HG03520 (cell line): ENCODE measurements at regions not wholly inside any gene's neighbourhood (a gene's known extent, or its start where the extent isn't known, plus 50 kb on each side); places are given as distances from the start of the nearest gene placed in this dataset.

Source experiments
- ATAC-seq: cut with Tn5 transposase; IDR thresholded peaks from one replicate; pipeline ENCODE4 v1.9.1; 2021; ENCODE audit warnings: mild to moderate bottlenecking, moderate library complexity; ENCODE audit not compliant: unreplicated experiment

GRCh38 chr10:130774871-130775270 is 536.6 kb downstream of the TCERG1L start:
- ATAC-seq, result no peak

GRCh38 chr10:130775311-130775710 is 536.2 kb downstream of the TCERG1L start:
- ATAC-seq, result no peak

- no peak for ATAC-seq
Observed at GRCh38 chr10:130776724-130777123, 534.8 kb downstream of the TCERG1L start.

GRCh38 chr10:130777507-130778165 is 533.9 kb downstream of the TCERG1L start:
- ATAC-seq, result no peak

DNA sequence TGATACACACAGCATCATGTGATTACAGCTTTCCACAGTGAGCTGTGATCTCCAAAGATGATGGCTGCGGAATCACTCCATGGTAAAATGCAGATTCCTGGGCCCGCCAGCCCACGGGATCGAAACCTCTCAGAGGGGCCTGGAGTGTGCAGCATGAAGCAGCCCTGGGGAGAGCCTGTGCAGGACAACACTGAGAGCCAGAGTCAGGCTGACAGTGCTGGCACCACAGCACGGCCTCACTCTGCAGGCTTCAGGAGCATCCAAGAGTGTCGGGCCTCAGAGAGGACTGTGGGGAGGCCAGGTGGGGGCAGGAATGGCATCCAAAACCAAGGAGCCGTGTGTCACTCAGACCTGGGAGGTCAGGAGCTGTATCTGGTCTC is 533.4 kb downstream of the TCERG1L start:
- ATAC-seq, result no peak

DNA sequence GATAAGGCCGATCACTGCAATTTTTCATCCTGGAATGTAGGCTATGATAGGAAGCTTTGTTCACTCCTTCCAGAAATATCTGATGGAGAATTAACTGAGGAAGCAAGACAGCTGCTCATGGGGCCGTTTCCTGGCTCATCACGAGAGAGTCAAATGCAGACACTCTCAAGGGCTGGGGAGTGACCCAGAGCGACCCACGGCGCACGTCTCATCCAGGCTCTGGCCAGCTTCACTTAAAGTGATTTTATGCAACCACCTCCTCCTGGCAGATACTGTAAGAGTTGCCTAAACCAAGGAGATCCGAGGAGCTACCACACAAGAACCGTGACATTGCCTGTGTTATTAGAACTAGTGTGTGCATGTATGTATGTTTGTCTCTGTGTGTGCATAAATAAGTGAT is 530.8 kb downstream of the TCERG1L start:
- no peak for ATAC-seq

GRCh38 chr10:130781206-130781605 is 530.3 kb downstream of the TCERG1L start:
- ATAC-seq, result no peak

DNA sequence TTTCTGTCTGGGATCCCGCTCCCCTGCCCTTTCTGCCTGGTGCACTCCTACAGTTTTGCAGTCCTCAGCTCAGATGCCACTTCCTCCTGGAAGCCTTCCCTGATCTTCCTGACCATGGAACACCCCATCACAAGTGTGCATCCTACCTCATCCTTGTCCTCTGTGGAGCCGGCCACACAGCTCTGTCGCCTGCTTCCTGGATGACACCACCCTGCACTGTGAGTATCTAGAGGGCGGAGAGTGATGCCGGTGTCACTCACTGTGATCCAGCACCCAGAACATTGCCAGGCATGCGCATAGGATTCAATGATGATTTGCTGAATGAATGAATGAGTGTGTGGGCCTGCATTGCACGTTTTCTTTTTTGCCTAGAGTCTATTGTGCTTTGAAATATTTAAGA is 529.9 kb downstream of the TCERG1L start:
- no peak for ATAC-seq

DNA sequence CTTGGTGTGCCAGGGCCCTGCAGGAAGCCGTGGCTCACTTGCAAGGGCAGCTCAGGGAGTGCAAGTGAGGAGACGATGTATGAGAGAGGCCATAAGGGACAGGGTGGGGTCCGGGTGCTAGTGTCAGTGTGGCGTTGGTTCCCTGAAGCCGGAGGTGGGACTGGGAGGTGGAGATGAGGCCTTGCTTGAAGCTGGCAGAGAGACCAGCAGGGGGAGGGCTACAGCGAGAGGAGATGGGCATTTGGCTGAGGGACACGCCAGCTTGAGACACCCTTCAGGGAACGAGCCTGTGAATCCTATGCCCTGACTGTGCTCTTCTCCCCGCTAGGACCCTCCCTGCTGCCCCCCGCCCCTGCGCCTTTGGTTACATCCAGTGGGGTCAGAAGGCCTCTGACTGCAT is 529.1 kb downstream of the TCERG1L start:
- ATAC-seq, result no peak

DNA sequence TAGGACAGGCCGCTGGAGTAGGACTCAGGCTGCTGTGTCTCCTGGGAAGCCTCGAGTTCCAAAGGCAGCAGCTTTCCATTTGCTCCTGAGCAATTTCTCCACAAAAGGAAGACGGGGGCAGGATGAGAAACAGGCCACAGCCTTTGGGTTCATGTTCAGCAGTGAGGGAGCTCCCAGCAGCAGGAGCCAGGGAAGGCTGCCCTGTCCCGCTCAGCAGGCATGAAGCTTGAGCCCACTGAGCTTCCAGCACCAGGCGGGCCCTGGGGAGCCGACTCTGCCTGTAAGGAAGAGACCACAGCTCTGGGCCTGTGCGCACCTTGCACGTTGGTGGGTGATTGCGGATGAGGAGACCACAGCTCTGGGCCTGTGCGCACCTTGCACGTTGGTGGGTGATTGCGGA is 527.2 kb downstream of the TCERG1L start:
- no peak for ATAC-seq

- no peak for ATAC-seq
Observed at GRCh38 chr10:130786365-130786966, 525.1 kb downstream of the TCERG1L start.

DNA sequence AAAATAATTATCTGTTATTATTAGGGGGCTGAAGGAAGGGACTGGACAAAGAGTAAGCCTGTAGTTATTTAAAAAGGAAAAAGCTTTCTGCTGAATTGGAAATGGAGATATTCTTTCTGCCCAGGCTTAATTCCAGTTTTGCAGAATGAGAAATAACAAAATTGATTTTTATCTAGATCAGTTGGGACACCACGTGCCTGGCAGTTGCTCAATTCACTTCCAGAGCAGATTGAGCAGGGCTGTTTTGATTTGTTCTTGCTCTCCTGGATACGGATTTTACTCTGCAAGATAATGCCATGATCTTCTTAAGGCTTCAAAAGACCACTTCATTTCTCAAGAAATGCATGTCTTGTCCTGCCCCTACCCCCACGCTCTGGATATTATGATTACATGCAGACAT is 524.3 kb downstream of the TCERG1L start:
- ATAC-seq, result no peak

DNA sequence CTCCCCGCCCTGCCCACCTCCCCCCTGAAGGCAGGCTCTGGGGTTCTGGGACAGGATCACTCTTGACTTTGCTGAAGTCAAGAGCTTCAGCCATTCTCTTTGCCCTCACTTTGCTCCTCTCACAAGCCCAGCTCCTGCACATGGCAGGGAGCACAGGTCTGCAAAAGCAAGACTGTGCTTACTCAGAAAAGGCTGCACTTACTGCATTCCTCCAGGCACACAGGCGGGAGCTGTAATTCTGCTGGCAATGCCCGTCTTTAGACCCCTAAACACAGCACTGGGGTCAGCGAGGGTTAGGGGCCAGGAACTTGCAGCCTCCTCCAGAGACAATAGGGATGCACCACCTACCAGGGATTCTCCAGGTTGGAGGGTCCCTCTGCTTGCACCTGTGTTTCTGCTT is 523.7 kb downstream of the TCERG1L start:
- no peak for ATAC-seq

GRCh38 chr10:130790339-130790738 is 521.2 kb downstream of the TCERG1L start:
- ATAC-seq, result no peak

DNA sequence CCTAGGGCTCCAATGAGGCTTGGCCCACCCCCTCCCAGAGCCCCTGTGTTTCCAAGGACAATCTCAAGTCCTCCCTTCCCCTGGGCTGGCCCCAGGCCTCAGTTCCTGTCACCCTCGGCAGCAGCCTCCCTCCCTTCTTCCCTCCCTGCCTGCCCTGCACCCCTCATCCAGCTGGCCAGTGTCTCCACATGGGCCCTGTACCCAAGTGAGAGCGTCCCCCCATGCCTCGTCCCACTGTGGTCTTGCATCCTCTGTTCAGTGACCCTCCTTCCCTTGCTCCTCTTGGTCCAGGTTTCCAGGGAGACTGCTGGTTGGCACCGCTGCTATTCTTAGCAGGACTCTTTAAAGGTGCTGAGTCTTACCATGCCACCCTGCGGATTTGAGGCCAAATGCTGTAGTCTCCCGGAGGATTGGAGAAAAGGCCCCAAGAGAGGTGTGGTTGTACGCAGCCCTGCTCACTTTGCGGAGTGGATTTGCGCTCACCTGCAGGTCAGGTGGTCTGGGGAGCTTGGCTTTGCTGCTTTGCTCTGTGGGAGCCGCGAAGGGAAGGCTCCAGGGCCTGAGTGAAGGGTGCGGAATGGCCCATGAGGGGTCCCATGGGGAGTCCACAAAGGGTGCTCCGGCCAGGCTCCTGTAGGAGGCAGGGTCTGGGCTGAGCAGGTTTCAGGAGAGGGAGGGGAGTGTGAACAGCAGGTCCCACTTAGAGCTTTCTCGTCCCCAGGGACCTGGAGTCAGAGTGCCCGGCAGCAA is 519.2 kb downstream of the TCERG1L start:
- ATAC-seq, result no peak

DNA sequence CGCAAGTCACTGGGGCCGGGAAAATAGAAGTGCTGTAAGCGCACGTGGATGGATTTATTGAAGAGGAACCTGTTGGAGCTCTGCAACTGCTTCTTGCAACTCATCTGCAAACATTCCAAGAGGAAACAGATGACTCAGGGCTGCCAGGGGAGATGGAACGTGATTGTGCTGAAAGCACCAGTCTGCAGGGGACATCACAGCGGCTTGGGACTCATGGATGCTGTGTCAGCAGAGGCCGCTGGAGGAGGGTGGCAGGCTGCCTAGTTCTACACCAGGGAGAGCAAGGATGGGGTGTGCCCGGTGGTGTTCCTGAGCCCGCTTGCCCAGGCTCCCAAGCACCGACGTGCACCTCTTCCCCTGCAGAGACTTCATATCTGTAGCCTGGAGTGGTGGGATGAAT is 515.7 kb downstream of the TCERG1L start:
- no peak for ATAC-seq

DNA sequence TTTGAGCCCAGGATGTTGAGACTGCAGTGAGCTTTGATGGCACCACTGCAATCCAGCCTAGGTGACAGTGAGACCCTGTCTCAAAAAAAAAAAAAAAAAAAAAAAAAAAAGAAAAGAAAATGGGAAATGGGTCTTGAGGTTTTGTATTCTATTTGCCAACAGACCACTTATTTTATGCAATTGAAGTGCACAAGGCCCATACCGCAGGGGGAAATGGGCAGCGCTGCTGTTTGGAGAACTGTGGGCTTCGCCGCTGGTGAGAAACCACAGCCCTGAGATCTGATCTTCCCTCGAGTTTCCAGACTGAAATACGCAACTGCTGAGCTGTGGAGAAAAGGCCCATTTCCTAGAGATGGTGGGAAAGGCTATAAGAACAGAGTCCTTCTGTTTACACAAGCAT is 512.0 kb downstream of the TCERG1L start:
- no peak for ATAC-seq

GRCh38 chr10:130800281-130800680 is 511.2 kb downstream of the TCERG1L start:
- ATAC-seq, result no peak

GRCh38 chr10:130801276-130801675 is 510.2 kb downstream of the TCERG1L start:
- no peak for ATAC-seq

GRCh38 chr10:130801784-130802183 is 509.7 kb downstream of the TCERG1L start:
- no peak for ATAC-seq

GRCh38 chr10:130802301-130802700 is 509.2 kb downstream of the TCERG1L start:
- no peak for ATAC-seq

- ATAC-seq, result no peak
Observed at GRCh38 chr10:130804281-130804680, 507.2 kb downstream of the TCERG1L start.
